Endodermal cell (in vitro differentiated cells): ENCODE measurements at regions not wholly inside any gene's neighbourhood (a gene's known extent, or its start where the extent isn't known, plus 50 kb on each side); places are given as distances from the start of the nearest gene placed in this dataset.

Source experiments
- DNase-seq: peaks from one replicate; pipeline ENCODE4 v3.0.0-alpha.2; 2017
- H3K27ac ChIP-seq: 2 replicates; pipeline ENCODE4 v1.5.1; 2013; ENCODE audit warnings: mild to moderate bottlenecking, low read depth, low read length, moderate library complexity
- H3K27me3 ChIP-seq: 2 replicates; pipeline ENCODE4 v1.6.1; 2013; ENCODE audit warnings: mild to moderate bottlenecking, low read length, moderate library complexity; ENCODE audit not compliant: insufficient read depth, control insufficient read depth, poor library complexity, severe bottlenecking
- H3K36me3 ChIP-seq: 2 replicates; pipeline ENCODE4 v1.7.0; 2013; ENCODE audit warnings: mild to moderate bottlenecking, low read length, moderate library complexity; ENCODE audit not compliant: control insufficient read depth, insufficient read depth
- H3K4me1 ChIP-seq: one replicate; pipeline ENCODE4 v1.7.0; 2013; ENCODE audit warnings: low read length; ENCODE audit not compliant: control insufficient read depth, insufficient read depth
- H3K4me3 ChIP-seq: 2 replicates; pipeline ENCODE4 v1.5.1; 2013; ENCODE audit warnings: mild to moderate bottlenecking, low read length, moderate library complexity
- H3K9ac ChIP-seq: 2 replicates; pipeline ENCODE4 v1.6.1; 2013; ENCODE audit warnings: mild to moderate bottlenecking, low read length, moderate library complexity; ENCODE audit not compliant: poor library complexity, severe bottlenecking; ENCODE audit errors: extremely low read depth
- H3K9me3 ChIP-seq: 2 replicates; pipeline ENCODE4 v1.6.1; 2013; ENCODE audit warnings: mild to moderate bottlenecking, low read length, moderate library complexity; ENCODE audit not compliant: control insufficient read depth
- H3K27ac Mint-ChIP-seq: 2 replicates; pipeline ENCODE4 v1.8.0; 2020; ENCODE audit warnings: mixed read lengths
- H3K27me3 Mint-ChIP-seq: 2 replicates; pipeline ENCODE4 v1.8.0; 2021; ENCODE audit warnings: mild to moderate bottlenecking, mixed read lengths; ENCODE audit not compliant: insufficient read depth
- H3K36me3 Mint-ChIP-seq: 2 replicates; pipeline ENCODE4 v1.8.0; 2020; ENCODE audit warnings: low read depth, mixed read lengths
- H3K4me1 Mint-ChIP-seq: 2 replicates; pipeline ENCODE4 v1.8.0; 2020; ENCODE audit warnings: mixed read lengths
- H3K4me3 Mint-ChIP-seq: 2 replicates; pipeline ENCODE4 v1.8.0; 2020; ENCODE audit warnings: mild to moderate bottlenecking, moderate library complexity, mixed read lengths
- H3K9me3 Mint-ChIP-seq: 2 replicates; pipeline ENCODE4 v1.8.0; 2020; ENCODE audit warnings: mild to moderate bottlenecking, mixed read lengths
- WGBS, 2 experiments: methylation state at CpG; one replicate each; pipeline versions ENCODE4 v1.1.5 to v1.1.7; 2013; ENCODE audit warnings: missing lambda C conversion rate in 2 of 2, mixed read lengths in 1 of 2; ENCODE audit not compliant: insufficient coverage in 1 of 2, insufficient read length in 1 of 2; 5-methylcytosine and 5-hydroxymethylcytosine counted together
- TF ChIP-seq, protein P1 (sequence below): fragments of 200-600 bp; sonication (generic); conservative IDR thresholded peaks from 2 replicates; pipeline ENCODE4 v1.5.0; 2021; ENCODE audit warnings: antibody characterized with exemption, mild to moderate bottlenecking

GRCh38 chr21:38990424-38990794 is 184.7 kb downstream of the ETS2 start:
- Histone ChIP-seq H3K4me3 (no peak overlapping the region), H3K27me3 (no peaks in the 10 kb centered on the region), H3K9ac (no peak overlapping the region), H3K27ac (peak overlapping the region; percentile 0), H3K9me3 (no peaks in the 10 kb centered on the region), H3K4me1 (peaks cover 32% of the 10 kb centered on the region), H3K36me3 (no peaks in the 10 kb centered on the region)
- Mint-ChIP-seq H3K27ac (no peak overlapping the region), H3K36me3 (no peaks in the 10 kb centered on the region), H3K9me3 (no peaks in the 10 kb centered on the region), H3K4me1 (peaks cover 77% of the 10 kb centered on the region), H3K27me3 (peaks cover 5% of the 10 kb centered on the region), H3K4me3 (no peak overlapping the region)
- peak; percentile 62 for DNase-seq
- TF ChIP-seq, protein P1, sequence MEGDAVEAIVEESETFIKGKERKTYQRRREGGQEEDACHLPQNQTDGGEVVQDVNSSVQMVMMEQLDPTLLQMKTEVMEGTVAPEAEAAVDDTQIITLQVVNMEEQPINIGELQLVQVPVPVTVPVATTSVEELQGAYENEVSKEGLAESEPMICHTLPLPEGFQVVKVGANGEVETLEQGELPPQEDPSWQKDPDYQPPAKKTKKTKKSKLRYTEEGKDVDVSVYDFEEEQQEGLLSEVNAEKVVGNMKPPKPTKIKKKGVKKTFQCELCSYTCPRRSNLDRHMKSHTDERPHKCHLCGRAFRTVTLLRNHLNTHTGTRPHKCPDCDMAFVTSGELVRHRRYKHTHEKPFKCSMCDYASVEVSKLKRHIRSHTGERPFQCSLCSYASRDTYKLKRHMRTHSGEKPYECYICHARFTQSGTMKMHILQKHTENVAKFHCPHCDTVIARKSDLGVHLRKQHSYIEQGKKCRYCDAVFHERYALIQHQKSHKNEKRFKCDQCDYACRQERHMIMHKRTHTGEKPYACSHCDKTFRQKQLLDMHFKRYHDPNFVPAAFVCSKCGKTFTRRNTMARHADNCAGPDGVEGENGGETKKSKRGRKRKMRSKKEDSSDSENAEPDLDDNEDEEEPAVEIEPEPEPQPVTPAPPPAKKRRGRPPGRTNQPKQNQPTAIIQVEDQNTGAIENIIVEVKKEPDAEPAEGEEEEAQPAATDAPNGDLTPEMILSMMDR: no peak
- 62 to 66% methylated on average over 5 to 12 of the region's 12 CpGs for WGBS, 2 experiments

- Mint-ChIP-seq H3K36me3 (no peaks in the 10 kb centered on the region), H3K27me3 (peaks cover 5% of the 10 kb centered on the region), H3K9me3 (no peaks in the 10 kb centered on the region), H3K27ac (no peak overlapping the region), H3K4me3 (no peak overlapping the region), H3K4me1 (peaks cover 76% of the 10 kb centered on the region)
- Histone ChIP-seq H3K4me1 (peaks cover 31% of the 10 kb centered on the region), H3K27ac (peak overlapping the region; percentile 0), H3K9me3 (no peaks in the 10 kb centered on the region), H3K9ac (no peak overlapping the region), H3K4me3 (no peak overlapping the region), H3K36me3 (no peaks in the 10 kb centered on the region), H3K27me3 (no peaks in the 10 kb centered on the region)
- WGBS, 2 experiments: 38 to 66% methylated on average over 11 to 17 of the region's 17 CpGs
- no peak for DNase-seq
- TF ChIP-seq, protein P1: no peak
Observed at GRCh38 chr21:38989745-38990423, 184.2 kb downstream of the ETS2 start.

DNA sequence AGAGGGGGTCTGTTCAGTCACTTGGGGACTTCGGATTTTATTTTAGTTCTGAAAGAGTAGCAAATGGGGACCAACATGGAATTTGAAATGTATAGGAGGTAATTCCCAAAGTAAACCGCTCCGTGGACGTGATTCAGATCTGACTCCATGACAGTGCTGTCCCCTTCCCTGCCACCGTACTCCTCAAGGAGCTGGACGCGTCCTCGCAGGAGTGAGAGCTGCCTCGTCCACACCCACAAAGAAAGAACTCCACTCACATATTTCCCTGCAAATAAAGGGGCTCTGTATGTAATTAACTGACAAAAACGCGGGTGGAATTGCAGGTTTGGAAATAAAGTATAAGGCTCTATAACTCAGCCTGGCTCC is 183.6 kb downstream of the ETS2 start:
- Histone ChIP-seq H3K27me3 (no peaks in the 10 kb centered on the region), H3K27ac (no peak overlapping the region), H3K36me3 (no peaks in the 10 kb centered on the region), H3K4me3 (no peak overlapping the region), H3K9ac (no peak overlapping the region), H3K4me1 (peaks cover 31% of the 10 kb centered on the region), H3K9me3 (no peaks in the 10 kb centered on the region)
- WGBS, 2 experiments: 88% methylated on average over 11 of the region's 11 CpGs; no CpG with 5 or more reads in 1 of the 2 experiments
- Mint-ChIP-seq H3K27me3 (peaks cover 5% of the 10 kb centered on the region), H3K9me3 (no peaks in the 10 kb centered on the region), H3K4me3 (no peak overlapping the region), H3K36me3 (no peaks in the 10 kb centered on the region), H3K4me1 (peaks cover 71% of the 10 kb centered on the region), H3K27ac (peak overlapping the region; percentile 65)
- TF ChIP-seq, protein P1: no peak
- DNase-seq: no peak
